ENCODE measurements at regions not wholly inside any gene's neighbourhood (a gene's known extent, or its start where the extent isn't known, plus 50 kb on each side); places are given as distances from the start of the nearest gene placed in this dataset.

DNA sequence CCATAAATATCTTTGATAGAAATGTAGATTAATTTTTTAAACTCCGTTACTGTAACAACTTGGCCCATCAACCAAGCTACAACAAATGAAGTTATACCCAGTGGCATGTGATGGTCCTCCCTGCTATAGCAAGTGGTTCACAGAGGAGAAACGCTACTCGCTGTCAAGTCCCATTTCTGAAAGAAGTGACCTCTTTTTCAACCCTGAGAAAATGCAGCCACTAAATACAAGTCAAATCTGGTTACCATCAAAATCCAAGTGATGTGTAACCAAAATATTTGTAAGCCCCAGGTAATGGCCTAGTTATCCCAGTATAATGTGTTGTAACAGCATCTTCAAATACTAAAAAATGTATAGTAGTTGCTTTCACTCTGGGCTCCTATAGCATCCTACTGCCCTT, 151.8 kb downstream of the MIS18A start:
- no peaks in the 10 kb centered on the region for H3K4me1 ChIP-seq (ENCODE audit: control insufficient read depth, insufficient read depth, low read length)
- no peak overlapping the region for H3K4me3 ChIP-seq (ENCODE audit: low read depth in 2 of 2, low read length in 2 of 2)
- no TSS peak for BruUV-seq (replicated peaks)
- no peak overlapping the region for H3K27ac ChIP-seq (ENCODE audit: low read length)
- in situ Hi-C loops (cut with HindIII; ENCODE audit: low pct_unique_long_range_greater_than_20kb, low sequenced_read_pairs) = no loop called here
- no peak for DNase-seq (ENCODE audit: low read depth, low spot score)
- intact Hi-C loops (cut with micrococcal nuclease; ENCODE audit: unreplicated experiment) = no loop called here
- H3K36me3 ChIP-seq (ENCODE audit: control insufficient read depth, insufficient read depth, low read length) = no peaks in the 10 kb centered on the region
- H3K27me3 ChIP-seq (ENCODE audit: control insufficient read depth, insufficient read depth, low read length) = no peaks in the 10 kb centered on the region
- no peaks in the 10 kb centered on the region for H3K9me3 ChIP-seq (ENCODE audit: control insufficient read depth, insufficient read depth, low read depth, low read length)
- TF ChIP-seq TCF7L2 (IDR thresholded peaks at IDR 0.05; ENCODE audit: low read depth, low read length) = no peak
- TF ChIP-seq, protein P1, sequence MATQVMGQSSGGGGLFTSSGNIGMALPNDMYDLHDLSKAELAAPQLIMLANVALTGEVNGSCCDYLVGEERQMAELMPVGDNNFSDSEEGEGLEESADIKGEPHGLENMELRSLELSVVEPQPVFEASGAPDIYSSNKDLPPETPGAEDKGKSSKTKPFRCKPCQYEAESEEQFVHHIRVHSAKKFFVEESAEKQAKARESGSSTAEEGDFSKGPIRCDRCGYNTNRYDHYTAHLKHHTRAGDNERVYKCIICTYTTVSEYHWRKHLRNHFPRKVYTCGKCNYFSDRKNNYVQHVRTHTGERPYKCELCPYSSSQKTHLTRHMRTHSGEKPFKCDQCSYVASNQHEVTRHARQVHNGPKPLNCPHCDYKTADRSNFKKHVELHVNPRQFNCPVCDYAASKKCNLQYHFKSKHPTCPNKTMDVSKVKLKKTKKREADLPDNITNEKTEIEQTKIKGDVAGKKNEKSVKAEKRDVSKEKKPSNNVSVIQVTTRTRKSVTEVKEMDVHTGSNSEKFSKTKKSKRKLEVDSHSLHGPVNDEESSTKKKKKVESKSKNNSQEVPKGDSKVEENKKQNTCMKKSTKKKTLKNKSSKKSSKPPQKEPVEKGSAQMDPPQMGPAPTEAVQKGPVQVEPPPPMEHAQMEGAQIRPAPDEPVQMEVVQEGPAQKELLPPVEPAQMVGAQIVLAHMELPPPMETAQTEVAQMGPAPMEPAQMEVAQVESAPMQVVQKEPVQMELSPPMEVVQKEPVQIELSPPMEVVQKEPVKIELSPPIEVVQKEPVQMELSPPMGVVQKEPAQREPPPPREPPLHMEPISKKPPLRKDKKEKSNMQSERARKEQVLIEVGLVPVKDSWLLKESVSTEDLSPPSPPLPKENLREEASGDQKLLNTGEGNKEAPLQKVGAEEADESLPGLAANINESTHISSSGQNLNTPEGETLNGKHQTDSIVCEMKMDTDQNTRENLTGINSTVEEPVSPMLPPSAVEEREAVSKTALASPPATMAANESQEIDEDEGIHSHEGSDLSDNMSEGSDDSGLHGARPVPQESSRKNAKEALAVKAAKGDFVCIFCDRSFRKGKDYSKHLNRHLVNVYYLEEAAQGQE (IDR thresholded peaks at IDR 0.05; ENCODE audit: insufficient read depth in 1 of 2, low read depth in 2 of 2, low read length in 1 of 2) = no peak
- TF ChIP-seq SIN3A (IDR thresholded peaks at IDR 0.05; ENCODE audit: borderline replicate concordance, insufficient read depth, low read depth, low read length) = no peak
- no peak for TF ChIP-seq POLR2AphosphoS5 (IDR thresholded peaks at IDR 0.05; ENCODE audit: low read depth, low read length)
- no peak for TF ChIP-seq CTCF (IDR thresholded peaks at IDR 0.05)
- CTCF ChIA-PET = no interaction called here
- POLR2A ChIA-PET = no interaction called here
- ATAC-seq = no peak

DNA sequence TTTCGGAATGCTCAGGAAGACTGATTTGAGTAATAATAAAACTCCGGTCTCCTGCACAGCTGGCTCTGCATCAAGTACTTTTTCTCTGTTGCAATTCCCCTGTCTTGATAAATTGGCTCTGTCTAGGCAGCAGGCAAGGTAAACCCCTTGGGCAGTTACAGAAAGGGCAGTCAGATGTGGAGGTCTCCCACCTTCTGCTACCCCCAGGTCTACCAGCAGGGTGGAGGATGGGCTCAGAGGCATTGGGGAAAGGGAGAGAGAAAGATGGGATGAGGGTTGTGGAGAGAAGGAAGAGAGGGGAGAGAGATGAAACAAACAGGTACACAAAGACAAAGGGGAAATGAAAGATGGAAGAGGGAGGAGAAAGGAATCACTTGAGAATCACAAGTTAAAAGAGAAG, 156.8 kb downstream of the MIS18A start:
- no peaks in the 10 kb centered on the region for H3K9me3 ChIP-seq (ENCODE audit: control insufficient read depth, insufficient read depth, low read depth, low read length)
- POLR2A ChIA-PET = no interaction called here
- no peak overlapping the region for H3K4me3 ChIP-seq (ENCODE audit: low read depth in 2 of 2, low read length in 2 of 2)
- no peak overlapping the region for H3K27ac ChIP-seq (ENCODE audit: low read length)
- intact Hi-C loops (cut with micrococcal nuclease; ENCODE audit: unreplicated experiment) = no loop called here
- DNase-seq (ENCODE audit: low read depth, low spot score) (no peak), ATAC-seq (no peak)
- no peaks in the 10 kb centered on the region for H3K36me3 ChIP-seq (ENCODE audit: control insufficient read depth, insufficient read depth, low read length)
- CTCF ChIA-PET = no interaction called here
- TF ChIP-seq CTCF (IDR thresholded peaks at IDR 0.05) = no peak
- TF ChIP-seq, protein P1 (IDR thresholded peaks at IDR 0.05; ENCODE audit: insufficient read depth in 1 of 2, low read depth in 2 of 2, low read length in 1 of 2) = no peak
- no peak for TF ChIP-seq TCF7L2 (IDR thresholded peaks at IDR 0.05; ENCODE audit: low read depth, low read length)
- TF ChIP-seq SIN3A (IDR thresholded peaks at IDR 0.05; ENCODE audit: borderline replicate concordance, insufficient read depth, low read depth, low read length) = no peak
- TF ChIP-seq POLR2AphosphoS5 (IDR thresholded peaks at IDR 0.05; ENCODE audit: low read depth, low read length) = no peak
- no peaks in the 10 kb centered on the region for H3K27me3 ChIP-seq (ENCODE audit: control insufficient read depth, insufficient read depth, low read length)
- no TSS peak for BruUV-seq (replicated peaks)
- in situ Hi-C loops (cut with HindIII; ENCODE audit: low pct_unique_long_range_greater_than_20kb, low sequenced_read_pairs) = no loop called here
- no peaks in the 10 kb centered on the region for H3K4me1 ChIP-seq (ENCODE audit: control insufficient read depth, insufficient read depth, low read length)

Measured in Panc1 (cell line).